ENCODE measurements at regions not wholly inside any gene's neighbourhood (a gene's known extent, or its start where the extent isn't known, plus 50 kb on each side); places are given as distances from the start of the nearest gene placed in this dataset.

DNA sequence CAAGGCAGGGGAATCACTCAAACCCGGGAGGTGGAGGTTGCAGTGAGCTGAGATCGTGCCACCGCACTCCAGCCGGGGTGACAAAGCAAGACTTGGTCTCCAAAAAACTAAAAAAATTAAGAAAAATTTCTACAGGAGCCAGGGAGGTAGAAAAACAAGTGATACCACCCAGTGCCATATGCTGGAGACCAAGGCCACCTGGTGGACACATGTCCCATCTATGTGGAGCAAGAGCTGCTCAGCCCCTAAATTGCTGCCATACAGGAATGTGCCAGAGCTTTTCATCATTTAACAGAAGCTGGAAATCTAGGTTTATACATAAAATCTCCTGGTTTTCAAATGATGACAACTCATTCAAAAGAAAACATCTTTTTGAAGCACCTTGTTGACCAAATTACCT lies 61.4 kb upstream of the ELK3 start:
- no peak overlapping the region for H3K4me3 Mint-ChIP-seq
- Histone ChIP-seq H3K4me3 (no peak overlapping the region), H3K36me3 (ENCODE audit: insufficient read depth) (no peaks in the 10 kb centered on the region), H2AFZ (no peak overlapping the region), H4K20me1 (replicated peaks; ENCODE audit: insufficient read depth) (no peaks in the 10 kb centered on the region), H3K4me1 (ENCODE audit: insufficient read depth) (0 out of 2 replicates have a peak, but pooled peaks cover 5% of the 10 kb centered on the region), H3F3A (replicated peaks; ENCODE audit: low read depth) (no peaks in the 10 kb centered on the region), H3K9me2 (ENCODE audit: insufficient read depth) (no peaks in the 10 kb centered on the region; the same call in 1 of the 2 replicates), H3K79me2 (replicated peaks; ENCODE audit: insufficient read depth) (no peaks in the 10 kb centered on the region), H3K27me3 (ENCODE audit: insufficient read depth) (no peaks in the 10 kb centered on the region), H3K27ac (ENCODE audit: low read depth) (no peak overlapping the region), H3K4me2 (no peak overlapping the region)
- no peaks in the 10 kb centered on the region; the same call in 2 of the 3 replicates for H3K9me3 Mint-ChIP-seq
- no peak overlapping the region for H3K27ac Mint-ChIP-seq
- H3K36me3 Mint-ChIP-seq (ENCODE audit: low read depth): no peaks in the 10 kb centered on the region
- H3K4me1 Mint-ChIP-seq: peaks cover 10% of the 10 kb centered on the region
- peak; percentile 22 to 51; a peak in 3 of 4 replicates for TF ChIP-seq CTCF (conservative IDR thresholded peaks at IDR 0.05; ENCODE audit: low read depth in 2 of 2)
- TF ChIP-seq, protein P1, sequence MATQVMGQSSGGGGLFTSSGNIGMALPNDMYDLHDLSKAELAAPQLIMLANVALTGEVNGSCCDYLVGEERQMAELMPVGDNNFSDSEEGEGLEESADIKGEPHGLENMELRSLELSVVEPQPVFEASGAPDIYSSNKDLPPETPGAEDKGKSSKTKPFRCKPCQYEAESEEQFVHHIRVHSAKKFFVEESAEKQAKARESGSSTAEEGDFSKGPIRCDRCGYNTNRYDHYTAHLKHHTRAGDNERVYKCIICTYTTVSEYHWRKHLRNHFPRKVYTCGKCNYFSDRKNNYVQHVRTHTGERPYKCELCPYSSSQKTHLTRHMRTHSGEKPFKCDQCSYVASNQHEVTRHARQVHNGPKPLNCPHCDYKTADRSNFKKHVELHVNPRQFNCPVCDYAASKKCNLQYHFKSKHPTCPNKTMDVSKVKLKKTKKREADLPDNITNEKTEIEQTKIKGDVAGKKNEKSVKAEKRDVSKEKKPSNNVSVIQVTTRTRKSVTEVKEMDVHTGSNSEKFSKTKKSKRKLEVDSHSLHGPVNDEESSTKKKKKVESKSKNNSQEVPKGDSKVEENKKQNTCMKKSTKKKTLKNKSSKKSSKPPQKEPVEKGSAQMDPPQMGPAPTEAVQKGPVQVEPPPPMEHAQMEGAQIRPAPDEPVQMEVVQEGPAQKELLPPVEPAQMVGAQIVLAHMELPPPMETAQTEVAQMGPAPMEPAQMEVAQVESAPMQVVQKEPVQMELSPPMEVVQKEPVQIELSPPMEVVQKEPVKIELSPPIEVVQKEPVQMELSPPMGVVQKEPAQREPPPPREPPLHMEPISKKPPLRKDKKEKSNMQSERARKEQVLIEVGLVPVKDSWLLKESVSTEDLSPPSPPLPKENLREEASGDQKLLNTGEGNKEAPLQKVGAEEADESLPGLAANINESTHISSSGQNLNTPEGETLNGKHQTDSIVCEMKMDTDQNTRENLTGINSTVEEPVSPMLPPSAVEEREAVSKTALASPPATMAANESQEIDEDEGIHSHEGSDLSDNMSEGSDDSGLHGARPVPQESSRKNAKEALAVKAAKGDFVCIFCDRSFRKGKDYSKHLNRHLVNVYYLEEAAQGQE (IDR thresholded peaks at IDR 0.05; ENCODE audit: unreplicated experiment): no peak
- DNase-seq (ENCODE audit: low spot score) (no peak), ATAC-seq (no peak)
- peaks cover 2% of the 10 kb centered on the region for H3K27me3 Mint-ChIP-seq (ENCODE audit: insufficient read depth, low read depth, poor library complexity)

GRCh38 chr12:96134200-96134599 lies 60.0 kb upstream of the ELK3 start:
- no peak overlapping the region for H3K4me2 ChIP-seq
- no peaks in the 10 kb centered on the region; the same call in 1 of the 2 replicates for H3K9me2 ChIP-seq (ENCODE audit: insufficient read depth)
- Mint-ChIP-seq H3K4me3 (no peak overlapping the region), H3K9me3 (no peaks in the 10 kb centered on the region; the same call in 2 of the 3 replicates), H3K27ac (no peak overlapping the region), H3K27me3 (ENCODE audit: insufficient read depth, low read depth, poor library complexity) (peaks cover 3% of the 10 kb centered on the region), H3K36me3 (ENCODE audit: low read depth) (no peaks in the 10 kb centered on the region), H3K4me1 (peaks cover 10% of the 10 kb centered on the region)
- ATAC-seq (no peak), DNase-seq (ENCODE audit: low spot score) (no peak)
- no peaks in the 10 kb centered on the region for H3K27me3 ChIP-seq (ENCODE audit: insufficient read depth)
- H3K36me3 ChIP-seq (ENCODE audit: insufficient read depth): no peaks in the 10 kb centered on the region
- H3K27ac ChIP-seq (ENCODE audit: low read depth): no peak overlapping the region
- no peaks in the 10 kb centered on the region for H4K20me1 ChIP-seq (replicated peaks; ENCODE audit: insufficient read depth)
- no peaks in the 10 kb centered on the region for H3F3A ChIP-seq (replicated peaks; ENCODE audit: low read depth)
- H3K4me3 ChIP-seq: no peak overlapping the region
- no peaks in the 10 kb centered on the region for H3K79me2 ChIP-seq (replicated peaks; ENCODE audit: insufficient read depth)
- 0 out of 2 replicates have a peak, but pooled peaks cover 5% of the 10 kb centered on the region for H3K4me1 ChIP-seq (ENCODE audit: insufficient read depth)
- no peak overlapping the region for H2AFZ ChIP-seq
- TF ChIP-seq STAT1 (IDR thresholded peaks at IDR 0.05; ENCODE audit: unreplicated experiment) (no peak), JUNB (IDR thresholded peaks at IDR 0.05; ENCODE audit: unreplicated experiment) (no peak), EZH2 (IDR thresholded peaks at IDR 0.05; ENCODE audit: low read depth, unreplicated experiment) (no peak), ZNF462 (CRISPR knock-in tag; IDR thresholded peaks at IDR 0.05) (no peak)
- TF ChIP-seq, protein P1 (IDR thresholded peaks at IDR 0.05; ENCODE audit: unreplicated experiment): no peak
